Liver (tissue), 8 donors: ENCODE measurements at regions not wholly inside any gene's neighbourhood (a gene's known extent, or its start where the extent isn't known, plus 50 kb on each side); places are given as distances from the start of the nearest gene placed in this dataset.

ENCODE experiments used
- DNase-seq: peaks from one replicate; pipeline ENCODE4 v3.0.0-alpha.2; 2017; ENCODE audit warnings: low spot score
- H3K27ac ChIP-seq, 2 donors: one replicate each; pipeline ENCODE4 v1.7.0; 2013; ENCODE audit warnings: inconsistent platforms in 2 of 2, low read length in 2 of 2, control low read depth in 1 of 2, low read depth in 1 of 2, mild to moderate bottlenecking in 1 of 2
- H3K27me3 ChIP-seq, 4 donors: one replicate each; pipeline versions ENCODE4 v1.6.1 to v1.7.0; 2013; ENCODE audit warnings: low read length in 3 of 4, inconsistent platforms in 1 of 4, mild to moderate bottlenecking in 1 of 4, moderate library complexity in 1 of 4; ENCODE audit not compliant: control insufficient read depth in 4 of 4, insufficient read depth in 4 of 4
- H3K36me3 ChIP-seq, 4 donors: one replicate each; pipeline versions ENCODE4 v1.6.1 to v1.7.0; 2013; ENCODE audit warnings: low read length in 3 of 4, mild to moderate bottlenecking in 3 of 4, low read depth in 1 of 4, moderate library complexity in 1 of 4; ENCODE audit not compliant: control insufficient read depth in 4 of 4, insufficient read depth in 3 of 4
- H3K4me1 ChIP-seq, 4 donors: one replicate each; pipeline versions ENCODE4 v1.6.1 to v1.7.0; 2013; ENCODE audit warnings: low read length in 3 of 4, mild to moderate bottlenecking in 3 of 4, moderate library complexity in 1 of 4; ENCODE audit not compliant: control insufficient read depth in 4 of 4, insufficient read depth in 4 of 4
- H3K4me3 ChIP-seq, 3 donors: one replicate each; pipeline versions ENCODE4 v1.6.1 to v1.7.0; 2013; ENCODE audit warnings: low read length in 3 of 3, control low read depth in 1 of 3, low read depth in 1 of 3, mild to moderate bottlenecking in 1 of 3
- H3K9ac ChIP-seq, 2 donors: one replicate each; pipeline ENCODE4 v1.7.0; 2013; ENCODE audit warnings: low read length in 2 of 2, mild to moderate bottlenecking in 2 of 2, moderate library complexity in 2 of 2, control low read depth in 1 of 2, low read depth in 1 of 2
- H3K9me3 ChIP-seq, 4 donors: one replicate each; pipeline versions ENCODE4 v1.6.1 to v1.7.0; 2013; ENCODE audit warnings: low read length in 3 of 4; ENCODE audit not compliant: control insufficient read depth in 4 of 4
- ATF3 ChIP-seq: IDR thresholded peaks from 2 replicates; pipeline ENCODE4 v1.6.1; 2016; ENCODE audit warnings: antibody characterized with exemption
- CTCF ChIP-seq: fragments of 150-350 bp; IDR thresholded peaks from 2 replicates; pipeline ENCODE4 v1.5.1; 2017; ENCODE audit warnings: improper control_type of control experiment, low read depth, low read length; ENCODE audit not compliant: missing input control
- EGR1 ChIP-seq, 2 donors: IDR thresholded peaks; 2 replicates each; pipeline ENCODE4 v1.6.1; 2016 to 2018; ENCODE audit warnings: antibody characterized with exemption in 2 of 2, low read depth in 2 of 2
- FOXA1 ChIP-seq: IDR thresholded peaks from 2 replicates; pipeline ENCODE4 v1.6.1; 2016; ENCODE audit warnings: antibody characterized with exemption
- FOXA2 ChIP-seq: IDR thresholded peaks from 2 replicates; pipeline ENCODE4 v1.6.1; 2016; ENCODE audit warnings: antibody characterized with exemption
- GABPA ChIP-seq, 2 donors: IDR thresholded peaks in 1 of 2; conservative IDR thresholded peaks in 1 of 2; 2 replicates each; pipeline ENCODE4 v1.6.1; 2016; ENCODE audit warnings: antibody characterized with exemption in 2 of 2, mild to moderate bottlenecking in 1 of 2, moderate library complexity in 1 of 2
- HNF4A ChIP-seq, 2 donors: conservative IDR thresholded peaks; 2 replicates each; pipeline ENCODE4 v1.6.1; 2016; ENCODE audit warnings: antibody characterized with exemption in 2 of 2, mild to moderate bottlenecking in 2 of 2
- HNF4G ChIP-seq: IDR thresholded peaks from 2 replicates; pipeline ENCODE4 v1.6.1; 2016; ENCODE audit warnings: antibody characterized with exemption
- JUND ChIP-seq, 2 donors: IDR thresholded peaks; 2 replicates each; pipeline ENCODE4 v1.6.1; 2016; ENCODE audit warnings: antibody characterized with exemption in 2 of 2
- MAX ChIP-seq: IDR thresholded peaks from 2 replicates; pipeline ENCODE4 v1.6.1; 2016; ENCODE audit warnings: antibody characterized with exemption
- NR2F2 ChIP-seq: IDR thresholded peaks from 2 replicates; pipeline ENCODE4 v1.6.1; 2016; ENCODE audit warnings: antibody characterized with exemption
- RAD21 ChIP-seq, 2 donors: IDR thresholded peaks; 2 replicates each; pipeline ENCODE4 v1.6.1; 2016; ENCODE audit warnings: antibody characterized with exemption in 2 of 2, mild to moderate bottlenecking in 2 of 2
- REST ChIP-seq: IDR thresholded peaks from 2 replicates; pipeline ENCODE4 v1.6.1; 2016; ENCODE audit warnings: antibody characterized with exemption, mild to moderate bottlenecking
- RXRA ChIP-seq, 2 donors: IDR thresholded peaks; 2 replicates each; pipeline ENCODE4 v1.6.1; 2017 to 2018; ENCODE audit warnings: antibody characterized with exemption in 2 of 2, mild to moderate bottlenecking in 1 of 2
- SP1 ChIP-seq: IDR thresholded peaks from 2 replicates; pipeline ENCODE4 v1.6.1; 2018; ENCODE audit warnings: antibody characterized with exemption, mild to moderate bottlenecking
- TAF1 ChIP-seq: conservative IDR thresholded peaks from 2 replicates; pipeline ENCODE4 v1.6.1; 2016; ENCODE audit warnings: antibody characterized with exemption, mild to moderate bottlenecking
- YY1 ChIP-seq: IDR thresholded peaks from 2 replicates; pipeline ENCODE4 v1.6.1; 2016; ENCODE audit warnings: antibody characterized with exemption, mild to moderate bottlenecking
- ZBTB33 ChIP-seq: IDR thresholded peaks from 2 replicates; pipeline ENCODE4 v1.6.1; 2016; ENCODE audit warnings: antibody characterized with exemption
- WGBS: extraction: QIAGEN DNeasy Blood & Tissue Kit; methylation state at CpG from one replicate; pipeline ENCODE4 v1.1.7; 2013; 5-methylcytosine and 5-hydroxymethylcytosine counted together
- donor health status: healthy.
- donor health status: healthy.
- donor health status: healthy.
- donor health status: healthy.
- donor health status: healthy.

- no peaks in the 10 kb centered on the region for H3K4me1 ChIP-seq
- H3K27me3 ChIP-seq = no peaks in the 10 kb centered on the region
- peaks cover 0 to 2% (median 0%) of the 10 kb centered on the region in 4 donors for H3K9me3 ChIP-seq
- no peak overlapping the region for H3K27ac ChIP-seq
- H3K36me3 ChIP-seq = no peaks in the 10 kb centered on the region
- no peak overlapping the region for H3K9ac ChIP-seq
- DNase-seq = no peak
- 64% methylated on average over 14 of the region's 14 CpGs for WGBS
- no peak for TF ChIP-seq TAF1
- no peak for TF ChIP-seq FOXA1
- TF ChIP-seq NR2F2 = no peak
- no peak for TF ChIP-seq GABPA (IDR thresholded peaks at IDR 0.05 in 1 of 2, conservative IDR thresholded peaks at IDR 0.05 in 1 of 2)
- TF ChIP-seq HNF4A (conservative IDR thresholded peaks at IDR 0.05) = no peak
- TF ChIP-seq ZBTB33 = no peak
- TF ChIP-seq JUND (IDR thresholded peaks at IDR 0.05) = no peak
- no peak for TF ChIP-seq CTCF
- TF ChIP-seq FOXA2 = no peak
- no peak for TF ChIP-seq SP1
- no peak for TF ChIP-seq RAD21 (IDR thresholded peaks at IDR 0.05)
- no peak for TF ChIP-seq REST
- no peak for TF ChIP-seq EGR1 (IDR thresholded peaks at IDR 0.05; ENCODE audit: low read depth in 2 of 2)
- TF ChIP-seq HNF4G = no peak
- no peak for TF ChIP-seq YY1
- TF ChIP-seq ATF3 = no peak
- no peak for TF ChIP-seq RXRA (IDR thresholded peaks at IDR 0.05)
- no peak for TF ChIP-seq MAX
- H3K4me3 ChIP-seq = no peak overlapping the region
These were observed 112.0 kb upstream of the SELENOP start for GRCh38 chr5:42923710-42924109.

GRCh38 chr5:42919600-42919999 is 107.9 kb upstream of the SELENOP start:
- no peaks in the 10 kb centered on the region for H3K36me3 ChIP-seq
- H3K27me3 ChIP-seq = no peaks in the 10 kb centered on the region
- no peaks in the 10 kb centered on the region for H3K4me1 ChIP-seq
- peaks cover 0 to 2% (median 0%) of the 10 kb centered on the region in 4 donors for H3K9me3 ChIP-seq
- no peak overlapping the region for H3K9ac ChIP-seq
- DNase-seq = no peak
- H3K4me3 ChIP-seq = no peak overlapping the region
- no peak overlapping the region for H3K27ac ChIP-seq
- 70% methylated on average over 3 of the region's 3 CpGs for WGBS
- TF ChIP-seq HNF4G (no peak), NR2F2 (no peak), SP1 (no peak), RAD21 (IDR thresholded peaks at IDR 0.05) (no peak), HNF4A (conservative IDR thresholded peaks at IDR 0.05) (no peak), FOXA1 (no peak), EGR1 (IDR thresholded peaks at IDR 0.05; ENCODE audit: low read depth in 2 of 2) (no peak), RXRA (IDR thresholded peaks at IDR 0.05) (no peak), GABPA (IDR thresholded peaks at IDR 0.05 in 1 of 2, conservative IDR thresholded peaks at IDR 0.05 in 1 of 2) (no peak), CTCF (no peak), YY1 (no peak), FOXA2 (no peak), JUND (IDR thresholded peaks at IDR 0.05) (no peak), MAX (no peak), TAF1 (no peak)
